ENCODE measurements at regions not wholly inside any gene's neighbourhood (a gene's known extent, or its start where the extent isn't known, plus 50 kb on each side); places are given as distances from the start of the nearest gene placed in this dataset.

DNA sequence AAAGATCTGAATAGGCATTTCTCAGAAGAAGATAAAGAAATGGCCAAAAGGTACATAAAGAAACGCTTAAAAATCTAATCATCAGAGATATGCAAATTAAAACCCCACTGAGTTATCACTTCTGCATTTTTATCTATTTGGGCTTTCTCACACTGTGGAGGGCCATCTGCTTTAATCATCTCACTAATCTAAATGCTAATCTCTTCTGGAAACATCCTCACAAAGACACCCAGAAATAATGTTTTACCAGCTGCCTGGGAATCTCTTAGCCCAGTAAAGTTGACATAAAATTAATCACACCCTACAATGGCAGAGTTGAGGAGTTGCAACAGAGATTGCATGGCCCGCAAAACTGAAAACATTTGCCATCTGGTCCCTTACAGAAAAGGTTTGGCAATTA lies 407.9 kb upstream of the CYLC2 start:
- DNase-seq (ENCODE audit: extremely low read depth, insufficient read length) = no peak
- H3K36me3 ChIP-seq (ENCODE audit: control insufficient read depth, insufficient read depth, low read length) = no peaks in the 10 kb centered on the region
- no peaks in the 10 kb centered on the region for H3K27me3 ChIP-seq (replicated peaks; ENCODE audit: control insufficient read depth, insufficient read depth, low read length)
- TF ChIP-seq, protein P1, sequence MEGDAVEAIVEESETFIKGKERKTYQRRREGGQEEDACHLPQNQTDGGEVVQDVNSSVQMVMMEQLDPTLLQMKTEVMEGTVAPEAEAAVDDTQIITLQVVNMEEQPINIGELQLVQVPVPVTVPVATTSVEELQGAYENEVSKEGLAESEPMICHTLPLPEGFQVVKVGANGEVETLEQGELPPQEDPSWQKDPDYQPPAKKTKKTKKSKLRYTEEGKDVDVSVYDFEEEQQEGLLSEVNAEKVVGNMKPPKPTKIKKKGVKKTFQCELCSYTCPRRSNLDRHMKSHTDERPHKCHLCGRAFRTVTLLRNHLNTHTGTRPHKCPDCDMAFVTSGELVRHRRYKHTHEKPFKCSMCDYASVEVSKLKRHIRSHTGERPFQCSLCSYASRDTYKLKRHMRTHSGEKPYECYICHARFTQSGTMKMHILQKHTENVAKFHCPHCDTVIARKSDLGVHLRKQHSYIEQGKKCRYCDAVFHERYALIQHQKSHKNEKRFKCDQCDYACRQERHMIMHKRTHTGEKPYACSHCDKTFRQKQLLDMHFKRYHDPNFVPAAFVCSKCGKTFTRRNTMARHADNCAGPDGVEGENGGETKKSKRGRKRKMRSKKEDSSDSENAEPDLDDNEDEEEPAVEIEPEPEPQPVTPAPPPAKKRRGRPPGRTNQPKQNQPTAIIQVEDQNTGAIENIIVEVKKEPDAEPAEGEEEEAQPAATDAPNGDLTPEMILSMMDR (IDR thresholded peaks at IDR 0.05; ENCODE audit: insufficient read depth, low read length, poor library complexity, severe bottlenecking) = no peak
- no peak overlapping the region for H3K4me3 ChIP-seq (replicated peaks; ENCODE audit: low read depth, low read length)

DNA sequence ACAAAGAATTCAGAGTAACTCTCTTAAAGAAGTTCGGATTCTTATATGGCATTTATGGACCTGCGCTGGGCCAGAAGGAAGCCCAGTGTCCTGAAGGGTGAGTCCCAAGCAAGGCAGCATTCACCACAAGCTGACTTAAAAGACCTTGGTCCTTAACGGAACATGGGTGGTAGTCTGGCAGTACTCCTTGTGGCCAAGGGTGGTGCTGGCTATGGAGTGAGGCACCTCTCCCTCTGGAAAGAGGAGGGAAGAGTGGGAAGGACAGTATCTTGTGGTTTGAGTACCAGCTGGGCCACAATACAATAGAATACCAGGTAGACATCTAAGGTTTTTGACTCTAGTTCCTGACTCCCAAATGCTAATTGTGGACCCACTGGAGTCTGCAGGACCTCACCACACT lies 425.7 kb upstream of the CYLC2 start:
- no peak for DNase-seq (ENCODE audit: extremely low read depth, insufficient read length)
- no peaks in the 10 kb centered on the region for H3K27me3 ChIP-seq (replicated peaks; ENCODE audit: control insufficient read depth, insufficient read depth, low read length)
- H3K36me3 ChIP-seq (ENCODE audit: control insufficient read depth, insufficient read depth, low read length) = no peaks in the 10 kb centered on the region
- no peak overlapping the region for H3K4me3 ChIP-seq (replicated peaks; ENCODE audit: low read depth, low read length)
- TF ChIP-seq, protein P1 (IDR thresholded peaks at IDR 0.05; ENCODE audit: insufficient read depth, low read length, poor library complexity, severe bottlenecking) = no peak

DNA sequence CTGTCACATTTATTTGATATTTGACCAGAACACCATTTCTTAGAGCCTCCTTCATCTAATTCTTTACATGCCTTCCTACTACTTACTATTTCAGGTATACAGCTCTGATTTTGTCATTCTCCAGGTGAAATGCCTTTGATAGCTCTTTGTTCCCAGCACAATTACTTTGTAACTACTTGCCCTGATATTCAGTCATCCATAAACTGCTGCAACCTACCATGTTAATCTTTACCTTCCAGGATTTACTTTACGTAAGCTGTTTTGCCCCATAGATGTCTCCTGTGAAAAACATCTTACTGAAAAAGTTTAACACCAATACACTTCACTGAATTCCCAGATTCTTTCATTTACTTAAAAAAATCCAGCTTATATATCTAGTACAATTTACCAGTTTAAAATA lies 443.8 kb upstream of the CYLC2 start:
- DNase-seq (ENCODE audit: extremely low read depth, insufficient read length) = no peak
- no peaks in the 10 kb centered on the region for H3K36me3 ChIP-seq (ENCODE audit: control insufficient read depth, insufficient read depth, low read length)
- TF ChIP-seq, protein P1 (IDR thresholded peaks at IDR 0.05; ENCODE audit: insufficient read depth, low read length, poor library complexity, severe bottlenecking) = no peak
- no peak overlapping the region for H3K4me3 ChIP-seq (replicated peaks; ENCODE audit: low read depth, low read length)
- no peaks in the 10 kb centered on the region for H3K27me3 ChIP-seq (replicated peaks; ENCODE audit: control insufficient read depth, insufficient read depth, low read length)

DNA sequence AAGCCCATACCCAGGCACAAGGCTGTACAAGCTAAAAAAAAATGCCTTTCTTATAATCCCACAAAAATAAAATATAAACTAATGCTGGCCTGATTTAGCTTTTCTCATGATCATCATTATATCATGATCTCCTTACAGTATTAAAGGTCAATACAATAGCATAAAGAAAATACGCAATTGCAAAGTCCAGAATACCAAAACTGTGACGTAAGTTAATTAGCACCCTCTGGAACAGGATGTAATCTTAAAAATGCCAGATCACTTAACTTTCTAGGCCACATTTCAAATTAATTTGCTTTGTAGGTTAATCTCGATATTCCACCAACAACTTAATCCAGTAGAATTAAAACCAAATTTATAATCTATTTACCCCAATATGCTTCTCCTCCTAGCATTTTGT lies 444.2 kb upstream of the CYLC2 start:
- TF ChIP-seq, protein P1 (IDR thresholded peaks at IDR 0.05; ENCODE audit: insufficient read depth, low read length, poor library complexity, severe bottlenecking) = no peak
- no peak for DNase-seq (ENCODE audit: extremely low read depth, insufficient read length)
- Histone ChIP-seq H3K36me3 (ENCODE audit: control insufficient read depth, insufficient read depth, low read length) (no peaks in the 10 kb centered on the region), H3K4me3 (replicated peaks; ENCODE audit: low read depth, low read length) (no peak overlapping the region), H3K27me3 (replicated peaks; ENCODE audit: control insufficient read depth, insufficient read depth, low read length) (no peaks in the 10 kb centered on the region)

DNA sequence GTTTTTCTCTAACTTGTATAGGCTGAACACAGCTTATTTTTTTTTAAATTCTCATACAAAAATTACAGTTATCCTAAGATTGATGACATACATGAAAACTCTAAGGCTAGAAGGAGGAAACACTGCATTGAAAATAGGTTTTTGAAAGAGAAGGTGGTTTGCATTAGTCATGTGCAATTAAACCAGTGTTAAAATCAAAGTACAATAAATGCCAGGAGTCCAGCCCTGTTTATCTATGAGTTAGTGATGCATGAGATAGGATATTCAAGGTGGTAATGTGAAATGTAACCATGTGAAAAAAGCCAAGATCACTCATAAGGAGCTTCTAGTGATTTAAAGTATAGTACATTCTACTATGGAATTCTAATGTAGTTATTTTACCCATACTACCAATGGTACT lies 444.9 kb upstream of the CYLC2 start:
- TF ChIP-seq, protein P1 (IDR thresholded peaks at IDR 0.05; ENCODE audit: insufficient read depth, low read length, poor library complexity, severe bottlenecking) = no peak
- DNase-seq (ENCODE audit: extremely low read depth, insufficient read length) = no peak

DNA sequence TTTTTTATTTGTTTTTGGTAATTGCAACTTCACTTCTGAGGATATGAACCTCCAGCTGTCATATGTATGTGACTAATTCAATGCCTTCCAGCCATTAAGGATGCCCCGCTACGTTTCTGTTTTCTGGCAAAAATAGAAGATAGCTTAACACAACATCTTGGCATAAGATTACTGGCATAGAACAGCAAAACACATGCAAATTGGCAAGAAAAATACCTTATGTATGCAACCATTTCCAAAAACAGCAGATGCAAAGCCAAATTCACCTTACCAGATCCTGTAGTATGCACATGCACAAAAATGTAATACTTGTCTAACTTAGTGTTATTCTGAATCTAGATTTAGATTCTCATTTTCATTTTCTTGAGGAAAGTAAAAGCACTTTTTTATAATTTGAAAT lies 461.1 kb upstream of the CYLC2 start:
- Histone ChIP-seq H3K27me3 (replicated peaks; ENCODE audit: control insufficient read depth, insufficient read depth, low read length) (no peaks in the 10 kb centered on the region), H3K36me3 (ENCODE audit: control insufficient read depth, insufficient read depth, low read length) (no peaks in the 10 kb centered on the region), H3K4me3 (replicated peaks; ENCODE audit: low read depth, low read length) (no peak overlapping the region)
- TF ChIP-seq, protein P1 (IDR thresholded peaks at IDR 0.05; ENCODE audit: insufficient read depth, low read length, poor library complexity, severe bottlenecking) = no peak
- DNase-seq (ENCODE audit: extremely low read depth, insufficient read length) = no peak

More for the DNA sequence above, 444.9 kb upstream of the CYLC2 start:
- Histone ChIP-seq H3K36me3 (ENCODE audit: control insufficient read depth, insufficient read depth, low read length) (no peaks in the 10 kb centered on the region), H3K27me3 (replicated peaks; ENCODE audit: control insufficient read depth, insufficient read depth, low read length) (no peaks in the 10 kb centered on the region), H3K4me3 (replicated peaks; ENCODE audit: low read depth, low read length) (no peak overlapping the region)

All from GM06990 (cell line).